Right ventricle myocardium inferior (tissue), 1 donor: ENCODE measurements at regions not wholly inside any gene's neighbourhood (a gene's known extent, or its start where the extent isn't known, plus 50 kb on each side); places are given as distances from the start of the nearest gene placed in this dataset.

Source experiments
- ATAC-seq: fragments of 200-7000 bp; cut with Tn5 transposase; one replicate; pipeline ENCODE4 v1.9.1; 2020; ENCODE audit warnings: mild to moderate bottlenecking, moderate library complexity
- DNase-seq: peaks from one replicate; pipeline ENCODE4 v3.0.0; 2021; ENCODE audit errors: missing footprints
- intact Hi-C: fragments of 100-400 bp; cut with DNase I; formaldehyde crosslinking; loops from one replicate; pipeline ENCODE4 v1.11.0; 2022
- donor health status: DM: no; HTN: yes; CAD: no; lungs with severe emphysema.

- intact Hi-C loops: no loop called here
- ATAC-seq (no peak), DNase-seq (no peak)
These were observed 70.3 kb upstream of the ZSWIM2 start for GRCh38 chr2:186919296-186919695.

DNA sequence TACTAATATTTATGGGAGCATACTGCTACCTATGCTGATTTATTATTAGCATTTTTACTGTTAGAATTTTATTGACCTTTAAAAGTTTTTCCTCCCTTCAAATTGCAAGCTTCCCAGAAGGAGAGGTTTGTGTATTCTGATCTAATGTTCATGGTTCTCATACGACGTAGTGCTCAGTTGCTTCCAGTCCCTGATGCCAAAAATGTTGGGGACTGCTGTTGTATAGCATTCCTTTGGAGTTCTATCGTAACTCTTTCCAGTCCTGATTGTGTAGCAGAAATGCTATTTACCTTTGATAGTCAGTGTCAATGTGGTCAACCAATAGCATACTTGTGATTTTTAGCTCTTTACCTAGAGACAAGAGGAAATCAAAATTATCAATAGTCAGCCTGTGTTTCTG lies 69.5 kb upstream of the ZSWIM2 start:
- intact Hi-C loops: no loop called here
- ATAC-seq: no peak

DNA sequence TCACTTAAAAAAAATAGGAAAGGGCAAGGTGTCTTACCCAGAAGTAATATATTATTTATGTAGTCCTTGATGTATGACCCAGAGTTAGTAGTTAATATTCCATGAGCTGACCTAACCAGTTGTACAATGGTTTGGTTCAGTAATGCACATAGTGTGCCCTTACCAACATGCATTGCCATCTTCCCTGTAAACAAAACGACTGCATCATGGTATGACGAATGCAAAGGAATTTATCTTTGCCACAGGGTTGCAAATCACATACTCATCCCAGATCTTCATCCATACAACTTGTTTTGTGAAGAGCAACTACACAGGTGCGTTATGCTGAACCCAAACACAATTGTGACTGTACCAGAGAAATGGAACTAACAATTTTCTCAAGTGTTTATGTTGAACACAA lies 68.9 kb upstream of the ZSWIM2 start:
- DNase-seq: no peak
- intact Hi-C loops: no loop called here
- no peak for ATAC-seq

More for the DNA sequence above, 69.5 kb upstream of the ZSWIM2 start:
- no peak for DNase-seq

DNA sequence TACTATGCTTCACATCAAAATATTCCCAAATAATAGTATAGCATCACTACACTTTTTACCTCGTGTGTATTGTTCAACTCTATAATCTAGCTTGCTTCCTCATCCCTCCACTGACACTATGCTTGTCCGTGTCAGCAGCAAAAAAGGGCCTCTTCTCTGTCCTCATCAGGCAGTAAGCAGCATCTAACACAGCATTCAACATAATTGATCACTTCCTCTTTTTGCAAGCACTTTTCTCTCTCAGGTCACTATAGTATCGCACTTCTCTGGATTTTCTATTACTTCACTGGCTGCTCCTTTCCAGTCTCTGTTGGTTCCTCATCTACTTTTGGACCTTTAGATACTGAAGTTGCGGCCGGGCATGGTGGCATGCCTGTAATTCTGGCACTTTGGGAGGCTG lies 64.9 kb upstream of the ZSWIM2 start:
- intact Hi-C loops: no loop called here
- DNase-seq: no peak
- no peak for ATAC-seq

GRCh38 chr2:186912979-186913378 lies 64.0 kb upstream of the ZSWIM2 start:
- no peak for DNase-seq
- intact Hi-C loops: no loop called here
- no peak for ATAC-seq

- DNase-seq: no peak
These were observed 62.6 kb upstream of the ZSWIM2 start for GRCh38 chr2:186911551-186912085.

GRCh38 chr2:186910996-186911395 lies 62.0 kb upstream of the ZSWIM2 start:
- no peak for ATAC-seq
- DNase-seq: no peak
- intact Hi-C loops: no loop called here

More at GRCh38 chr2:186911551-186912085, 62.6 kb upstream of the ZSWIM2 start:
- intact Hi-C loops: no loop called here
- ATAC-seq: no peak

- intact Hi-C loops: loop anchor here (10.0 kb wide), 1 partner anchor 546 kb away; no protein-coding TSS in a partner anchor
- ATAC-seq (no peak), DNase-seq (no peak)
These were observed 60.1 kb upstream of the ZSWIM2 start for GRCh38 chr2:186909095-186909494.

GRCh38 chr2:186907897-186908296 lies 58.9 kb upstream of the ZSWIM2 start:
- intact Hi-C loops: loop anchor here (1.0 to 10.0 kb wide), 2 partner anchors 19 to 547 kb away; no protein-coding TSS in a partner anchor
- DNase-seq (no peak), ATAC-seq (no peak)

GRCh38 chr2:186903216-186903615 lies 54.2 kb upstream of the ZSWIM2 start:
- ATAC-seq (no peak), DNase-seq (no peak)
- intact Hi-C loops: loop anchor here (10.0 kb wide), 1 partner anchor 552 kb away; no protein-coding TSS in a partner anchor
